ELR (cell line): ENCODE measurements at regions not wholly inside any gene's neighbourhood (a gene's known extent, or its start where the extent isn't known, plus 50 kb on each side); places are given as distances from the start of the nearest gene placed in this dataset.
"Not testable (repeated sequence)": the region's sequence is repeated elsewhere in the genome, so short reads cannot be mapped to it uniquely, and the experiment has no call there.

Experiments used
- DNase-seq: peaks from one replicate; pipeline ENCODE4 v3.0.0-alpha.2; 2015; ENCODE audit warnings: low read depth

DNA sequence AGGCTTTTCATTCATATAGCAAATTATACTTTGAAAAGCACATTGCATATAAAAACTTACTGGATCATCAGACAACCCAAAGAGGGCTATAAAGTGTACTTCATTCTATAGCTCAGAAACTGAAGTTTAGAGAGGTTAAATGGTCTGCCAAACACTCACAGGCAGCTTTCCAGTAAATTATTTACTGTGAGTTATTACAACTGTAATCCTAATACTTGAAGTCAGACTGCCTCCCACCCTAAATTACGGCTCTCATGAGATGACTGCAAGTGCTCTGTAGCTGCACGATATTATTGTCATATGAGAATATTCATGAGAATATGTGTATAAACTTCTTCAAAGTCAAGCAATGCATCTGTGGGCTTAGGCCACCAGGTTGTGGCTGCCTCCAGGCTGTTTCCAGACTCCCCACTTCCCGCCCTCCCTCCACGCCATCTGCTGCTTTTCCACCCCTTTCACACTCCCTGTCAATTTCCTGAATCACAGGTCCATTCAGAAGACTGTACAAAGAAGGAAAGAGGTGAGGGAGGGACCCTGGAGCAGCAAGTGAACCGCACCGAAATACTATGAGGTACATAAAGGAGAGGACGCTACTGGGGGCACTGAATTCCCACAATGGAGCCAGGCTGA lies 111.1 kb upstream of the SPOPL start:
- no peak for DNase-seq

DNA sequence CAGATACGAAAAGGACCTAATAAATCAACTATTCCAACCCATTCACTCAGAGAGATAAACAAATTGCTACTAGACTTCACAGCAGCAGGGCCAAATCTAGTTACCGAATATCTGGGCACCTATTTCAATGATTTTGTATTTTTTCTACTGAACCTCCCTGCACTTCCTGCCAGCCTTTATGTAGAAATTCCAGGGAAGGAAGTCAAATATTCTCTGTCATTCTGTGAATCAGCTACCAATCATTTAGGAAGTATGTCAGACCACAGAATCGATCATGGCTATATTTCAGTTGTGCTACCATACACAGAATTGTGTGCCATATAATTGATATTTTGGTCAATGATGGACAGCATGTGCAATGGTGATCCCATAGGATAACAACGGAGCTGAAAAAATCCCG lies 109.6 kb upstream of the SPOPL start:
- DNase-seq = peak; percentile 50

DNA sequence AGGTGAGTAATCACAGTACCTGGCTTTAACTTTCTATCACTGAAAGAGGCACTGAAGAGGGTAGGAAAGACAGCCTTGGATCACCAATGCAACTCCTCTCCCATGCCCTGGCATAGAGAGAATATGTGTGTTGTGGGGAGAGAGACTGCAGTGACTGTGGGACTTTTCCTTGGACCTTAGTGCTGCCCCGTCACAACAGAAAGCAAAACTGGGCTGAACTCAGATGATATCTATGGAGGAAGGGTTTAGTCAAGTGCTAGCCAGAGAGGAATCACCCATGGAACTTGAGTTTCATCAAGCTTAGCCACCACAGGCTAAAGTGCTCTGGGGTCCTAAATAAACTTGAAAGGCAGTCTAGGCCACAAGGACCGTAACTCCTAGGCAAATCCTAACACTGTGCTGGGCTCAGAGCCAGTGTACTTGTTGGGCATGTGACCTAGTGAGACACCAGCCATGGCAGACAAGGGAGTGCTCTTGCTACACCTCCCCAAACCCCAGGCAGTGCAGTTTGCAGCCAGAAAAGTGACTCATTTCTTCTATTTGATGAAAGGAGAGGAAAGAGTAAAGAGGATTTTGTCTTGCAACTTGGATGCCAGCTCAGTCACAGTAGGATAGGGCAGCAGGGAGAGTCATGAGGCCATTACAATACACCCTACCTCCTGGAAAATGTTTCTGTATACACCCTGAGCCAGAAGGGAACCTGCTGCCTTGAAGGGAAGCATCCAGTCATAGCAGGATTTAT lies 105.8 kb upstream of the SPOPL start:
- DNase-seq = peak; percentile 70

DNA sequence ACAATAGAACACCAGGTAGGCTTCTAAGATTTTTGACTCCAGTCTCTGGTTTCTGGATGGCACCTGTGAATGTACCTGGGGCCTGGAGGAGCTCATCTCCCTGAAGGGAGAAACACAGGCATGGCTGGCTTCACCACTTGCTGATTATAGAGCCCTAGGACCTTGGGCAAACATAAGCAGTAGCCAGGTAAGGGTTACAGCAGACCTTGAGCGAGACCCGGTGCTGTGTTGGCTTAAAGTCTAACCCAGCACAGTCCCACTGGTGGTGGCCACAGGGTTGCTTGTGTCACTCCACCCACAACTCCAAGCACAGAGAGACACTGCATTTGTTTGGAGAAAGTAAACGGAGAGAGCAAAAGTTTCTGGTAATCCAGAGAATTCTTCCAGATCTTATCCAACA lies 104.7 kb upstream of the SPOPL start:
- no peak for DNase-seq

GRCh38 chr2:138403431-138403927 lies 98.1 kb upstream of the SPOPL start:
- no peak for DNase-seq

DNA sequence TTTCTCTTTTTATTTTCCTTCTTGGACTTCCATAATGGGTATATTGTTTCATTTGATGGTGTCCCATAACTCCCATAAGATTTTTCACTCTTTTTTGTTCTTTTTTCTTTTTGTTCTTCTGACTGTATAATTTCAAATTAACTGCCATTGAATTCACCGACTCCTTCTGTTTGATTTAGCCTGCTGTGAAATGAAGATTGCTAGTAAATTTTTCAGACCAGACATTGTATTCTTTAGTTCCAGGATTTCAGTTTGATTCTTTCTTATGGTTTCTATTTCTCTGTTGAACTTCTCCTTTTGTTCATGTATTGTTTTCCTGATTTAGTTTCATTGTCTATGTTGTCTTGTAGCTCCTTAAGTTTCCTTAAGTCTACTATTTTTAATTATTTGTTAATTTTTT lies 87.6 kb upstream of the SPOPL start:
- DNase-seq = no peak

DNA sequence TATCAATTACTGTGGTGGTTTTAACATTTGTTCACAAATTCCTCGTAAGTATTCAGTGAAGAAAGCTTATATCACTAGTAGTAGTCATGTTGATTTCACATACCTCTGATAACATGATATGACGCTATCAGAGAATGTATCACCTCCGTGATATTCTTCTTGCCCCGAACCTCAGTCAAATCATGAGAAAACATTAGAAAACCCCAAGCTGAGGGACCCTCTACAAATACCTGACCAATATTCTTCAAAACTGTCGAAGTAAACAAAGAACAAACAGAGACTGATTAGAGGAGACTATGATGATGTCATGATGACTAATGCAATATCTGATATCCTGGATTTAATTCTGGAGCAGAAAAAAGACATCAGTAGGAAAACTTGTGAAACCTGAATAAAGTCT lies 85.6 kb upstream of the SPOPL start:
- peak; percentile 65 for DNase-seq

DNA sequence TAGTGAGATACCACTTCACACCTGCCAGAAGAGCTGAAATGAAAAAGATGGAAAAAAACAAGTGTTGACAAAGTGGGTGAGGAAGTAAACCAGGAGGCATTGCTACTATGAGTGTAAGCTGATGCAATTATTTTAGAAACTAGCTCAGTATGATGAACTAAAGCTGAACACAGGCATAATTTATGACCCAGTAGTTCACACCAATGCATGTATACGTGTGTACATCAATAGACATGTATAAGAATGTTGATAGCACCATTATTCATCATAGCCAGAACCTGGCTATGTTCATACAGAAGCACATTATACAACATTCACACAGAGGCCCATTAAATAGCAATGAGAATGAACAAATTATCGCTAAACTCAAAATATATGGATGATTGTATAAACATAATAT lies 83.1 kb upstream of the SPOPL start:
- no peak for DNase-seq

DNA sequence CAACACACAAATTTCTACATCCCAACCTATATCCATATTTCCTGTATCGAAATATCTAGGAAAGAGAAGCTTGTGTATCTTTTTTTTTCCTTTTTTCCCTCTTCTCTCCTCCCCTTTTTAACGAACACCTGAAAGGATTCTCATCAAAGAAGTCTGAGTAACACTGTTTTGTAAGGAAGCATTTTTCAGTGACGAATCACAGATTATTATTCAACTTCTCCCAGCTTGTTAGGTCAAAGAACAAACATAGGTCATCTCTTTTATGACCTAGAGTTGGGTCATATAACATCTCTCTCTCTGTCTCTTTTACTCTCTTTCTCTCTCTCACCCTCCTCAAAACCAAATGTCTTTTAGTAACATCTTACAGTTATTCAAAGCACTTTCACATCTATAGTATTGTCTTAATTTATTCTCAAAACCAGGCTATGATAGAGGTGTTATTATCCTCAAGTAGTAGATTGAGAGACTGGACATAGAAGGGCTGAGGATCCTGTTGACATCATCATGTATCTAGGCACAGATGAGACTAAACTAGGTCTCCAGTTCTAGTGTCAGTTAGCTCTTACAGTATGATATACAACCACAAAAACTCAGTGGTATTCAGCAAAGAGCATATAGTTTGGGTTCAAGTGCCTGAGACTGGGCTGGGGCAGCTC lies 80.1 kb upstream of the SPOPL start:
- DNase-seq = peak; percentile 77

- peak; percentile 86 for DNase-seq
Measured at GRCh38 chr2:138421971-138422335, 79.6 kb upstream of the SPOPL start.

DNA sequence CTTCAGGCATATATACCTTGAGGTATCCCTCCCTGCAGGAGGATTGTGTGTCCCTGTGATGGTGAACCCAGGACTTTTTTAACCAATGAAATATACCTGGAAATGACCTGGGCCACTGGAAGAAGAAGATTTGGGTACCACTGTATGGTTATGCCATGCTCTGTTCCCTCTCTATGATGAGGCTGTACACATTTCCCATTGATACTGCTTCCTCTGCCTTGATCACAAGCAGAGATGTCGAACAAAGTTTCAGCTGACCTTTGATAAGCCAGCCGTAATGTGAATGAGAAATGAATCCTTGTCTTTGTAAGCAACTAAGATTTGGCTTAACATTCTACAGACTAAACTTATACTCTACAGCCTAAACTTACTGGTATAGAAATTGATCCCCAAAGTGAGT lies 78.4 kb upstream of the SPOPL start:
- no peak for DNase-seq

DNA sequence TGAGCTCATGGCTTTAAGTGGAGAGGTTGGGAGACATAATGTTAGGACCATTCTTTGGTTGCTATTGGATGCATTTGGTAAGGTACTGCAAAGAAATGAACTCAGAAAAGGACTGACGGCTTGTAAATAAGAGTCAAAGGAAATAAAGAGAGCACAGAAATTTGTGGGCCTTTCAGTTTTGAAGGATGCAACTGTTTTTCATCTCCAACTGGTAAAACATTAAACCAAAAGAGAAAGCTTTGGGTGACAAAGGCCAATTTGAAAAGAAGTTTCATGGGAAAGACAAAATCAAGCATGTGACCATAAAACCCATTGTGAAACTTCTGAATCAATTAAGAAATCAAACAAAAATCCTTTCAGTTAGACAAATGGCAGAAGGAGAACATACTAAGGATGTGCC lies 77.8 kb upstream of the SPOPL start:
- no peak for DNase-seq

DNA sequence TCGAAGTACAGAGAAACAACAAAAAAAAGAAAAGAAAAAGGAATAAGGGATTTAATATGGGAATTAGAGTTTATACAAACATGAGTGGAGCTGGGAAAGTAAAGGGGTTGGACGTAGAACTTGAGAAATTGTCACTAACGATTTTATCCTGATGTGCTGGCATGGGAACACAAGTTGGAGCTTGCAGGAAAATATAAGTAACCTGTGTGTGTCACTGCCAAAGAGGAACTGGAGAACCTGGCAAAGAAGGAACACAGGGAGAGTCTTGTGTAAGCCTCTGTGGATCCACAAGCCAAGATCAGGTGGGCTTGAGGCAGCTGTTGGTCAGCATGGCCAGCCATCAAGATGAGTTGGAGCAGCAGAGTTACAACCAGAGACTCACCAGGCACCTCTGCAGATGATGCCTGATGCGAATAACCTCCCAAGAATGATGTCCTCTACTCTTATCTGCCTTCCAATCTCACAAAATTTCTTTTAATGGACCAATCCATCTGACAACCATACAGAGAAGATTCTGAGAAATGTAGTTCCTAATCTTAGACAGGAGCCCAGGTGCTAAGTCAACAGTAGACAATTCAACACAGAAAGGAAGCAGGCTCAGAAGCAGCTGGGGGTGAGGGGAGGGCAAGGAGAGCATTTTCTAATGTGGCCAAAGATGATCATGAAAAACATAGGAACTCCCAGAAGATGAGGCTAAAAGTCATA lies 77.0 kb upstream of the SPOPL start:
- no peak for DNase-seq

DNA sequence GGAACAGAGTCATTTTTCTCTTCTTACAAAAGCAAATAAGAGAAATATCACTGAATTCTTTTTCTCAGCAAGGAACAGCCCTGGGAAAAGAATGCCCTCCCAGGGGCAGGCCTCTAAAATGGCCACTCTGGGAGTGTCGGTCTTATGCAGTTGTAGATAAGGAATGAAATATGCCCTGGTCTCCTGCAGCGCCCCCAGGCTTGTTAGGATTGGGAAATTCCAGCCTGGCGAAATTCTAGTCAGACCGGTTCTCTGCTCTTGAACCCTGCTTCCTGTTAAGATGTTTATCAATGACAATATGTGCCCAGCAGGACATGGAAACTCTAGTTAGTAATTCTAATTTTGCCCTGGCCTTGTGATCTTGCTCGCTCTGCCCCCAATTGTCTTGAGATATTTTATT lies 75.5 kb upstream of the SPOPL start:
- not testable (repeated sequence) for DNase-seq

- no peak for DNase-seq
Measured at GRCh38 chr2:138428710-138429440, 72.7 kb upstream of the SPOPL start.

DNA sequence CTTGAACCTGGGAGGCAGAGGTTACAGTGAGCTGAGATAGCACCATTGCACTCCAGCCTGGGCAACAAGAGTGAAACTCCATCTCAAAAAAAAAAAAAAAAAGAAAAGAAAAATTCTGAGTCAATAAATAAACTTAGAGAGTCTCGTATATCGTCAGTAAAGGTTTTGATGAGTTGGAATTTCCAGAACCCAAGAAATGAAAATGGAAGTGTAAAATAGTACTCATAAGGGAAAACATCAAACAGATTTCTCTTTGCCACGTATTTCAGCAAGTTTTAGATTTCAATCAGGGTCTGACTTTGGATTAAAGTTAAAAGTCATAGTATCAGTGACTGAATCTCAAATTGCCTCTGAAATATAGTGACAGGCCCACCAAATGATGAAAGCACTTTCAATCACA lies 71.4 kb upstream of the SPOPL start:
- no peak for DNase-seq

- DNase-seq = peak; percentile 54
Measured at GRCh38 chr2:138432971-138433370, 68.6 kb upstream of the SPOPL start.

DNA sequence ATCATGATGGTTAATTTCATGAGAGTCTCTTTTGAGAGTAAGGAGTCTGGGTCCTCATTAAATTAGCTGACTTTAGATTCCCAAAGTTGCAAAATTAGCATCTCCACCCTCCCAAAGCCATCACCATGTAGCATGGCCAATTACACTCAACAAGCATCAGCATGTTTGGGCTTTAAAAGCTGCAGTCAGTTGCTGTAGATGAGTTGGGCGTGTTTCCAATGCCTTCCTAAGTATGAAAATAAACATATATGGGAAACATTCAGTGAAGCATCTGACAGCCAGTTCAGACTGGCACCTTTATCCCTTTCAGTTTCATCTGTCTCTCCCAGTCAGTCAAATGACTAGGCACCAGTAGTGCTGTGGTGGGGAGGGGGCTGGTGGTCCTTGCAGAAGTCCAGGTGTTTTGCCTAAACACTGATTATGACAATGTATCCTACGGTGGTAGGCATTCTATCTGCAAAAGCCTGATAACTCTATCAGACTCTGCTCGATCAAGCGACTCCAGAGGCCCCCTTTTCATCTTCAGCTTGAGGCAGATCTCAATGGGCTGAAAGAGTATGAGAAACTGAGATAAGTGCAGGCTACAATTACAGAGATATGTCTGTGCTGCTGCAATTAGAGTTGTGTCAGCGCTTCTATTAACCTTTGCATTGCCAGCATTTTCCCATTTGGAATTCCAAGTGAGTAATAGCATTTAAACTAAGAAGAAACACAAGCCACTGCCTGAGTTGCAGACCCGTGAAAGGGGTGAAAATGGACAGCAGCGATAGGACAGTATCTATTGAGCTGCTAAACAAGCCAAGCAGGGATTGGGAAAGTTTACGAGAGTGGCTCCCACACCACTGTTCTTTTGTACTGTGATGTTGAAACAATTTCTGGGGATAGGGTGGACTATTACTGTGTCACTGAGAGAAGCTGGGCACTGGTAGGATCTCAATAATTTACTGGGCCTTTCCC lies 67.3 kb upstream of the SPOPL start:
- DNase-seq = no peak

DNA sequence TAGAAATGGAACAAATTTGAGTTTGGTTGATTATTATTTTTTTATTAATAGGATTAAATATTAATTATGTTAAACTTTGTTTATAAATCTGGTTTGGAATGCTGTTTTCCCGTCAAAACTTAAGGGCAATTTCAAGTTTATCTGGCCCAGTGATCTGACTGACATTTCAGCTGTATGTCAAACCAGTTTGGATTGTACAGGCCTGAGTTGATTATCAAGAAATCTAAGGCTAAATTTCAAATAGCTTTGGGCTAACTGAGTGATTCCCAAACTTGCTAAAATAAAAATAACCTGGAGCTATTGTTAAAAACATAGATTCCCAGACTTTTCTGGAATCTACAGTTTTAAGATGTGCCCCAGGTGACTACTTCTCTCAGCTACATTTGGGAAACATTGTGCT lies 65.9 kb upstream of the SPOPL start:
- no peak for DNase-seq

- DNase-seq = no peak
Measured at GRCh38 chr2:138439733-138440132, 61.8 kb upstream of the SPOPL start.

GRCh38 chr2:138440759-138441158 lies 60.8 kb upstream of the SPOPL start:
- DNase-seq = no peak
